ENCODE measurements at regions not wholly inside any gene's neighbourhood (a gene's known extent, or its start where the extent isn't known, plus 50 kb on each side); places are given as distances from the start of the nearest gene placed in this dataset.

GRCh38 chr3:95711789-95712188 lies 1102.6 kb upstream of the EPHA6 start:
- Histone ChIP-seq H3K79me1 (ENCODE audit: low read depth, low read length) (no peaks in the 10 kb centered on the region), H3K4me3 (ENCODE audit: extremely low read depth in 1 of 4, insufficient read depth in 2 of 4, low read depth in 3 of 4, low read length in 4 of 4) (no peak overlapping the region), H3K4me1 (replicated peaks in 1 of 4; ENCODE audit: control insufficient read depth in 3 of 4, insufficient read depth in 4 of 4, low read length in 3 of 4) (peaks cover 0 to 6% (median 0%) of the 10 kb centered on the region in 4 experiments; a peak in 2 of 7 replicates), H3K27ac (ENCODE audit: low read depth, low read length) (no peak overlapping the region), H3K27me3 (replicated peaks in 1 of 4; ENCODE audit: control insufficient read depth in 3 of 4, extremely low read depth in 1 of 4, insufficient read depth in 3 of 4, low read length in 3 of 4) (no peaks in the 10 kb centered on the region), H4K8ac (ENCODE audit: extremely low read depth, insufficient read depth, low read length) (no peak overlapping the region), H4K5ac (ENCODE audit: insufficient read length, low read depth, low read length) (no peak overlapping the region), H3K23me2 (ENCODE audit: low read depth, low read length) (peaks cover 1% of the 10 kb centered on the region; the same call in 1 of the 2 replicates), H2BK15ac (ENCODE audit: low read length) (no peak overlapping the region), H3K4me2 (ENCODE audit: insufficient read depth in 1 of 2, low read depth in 2 of 2, low read length in 2 of 2) (no peak overlapping the region), H3K56ac (replicated peaks; ENCODE audit: insufficient read length, low read depth, low read length) (no peak overlapping the region), H3K14ac (ENCODE audit: insufficient read length) (no peak overlapping the region), H2BK120ac (replicated peaks; ENCODE audit: low read depth, low read length) (no peak overlapping the region), H3K36me3 (ENCODE audit: control insufficient read depth in 2 of 4, insufficient read depth in 4 of 4, low read length in 3 of 4) (no peaks in the 10 kb centered on the region), H2AK5ac (ENCODE audit: low read depth, low read length) (no peak overlapping the region), H3K4ac (replicated peaks; ENCODE audit: insufficient read length, low read depth, low read length) (no peak overlapping the region), H2BK12ac (ENCODE audit: low read depth, low read length) (no peak overlapping the region), H3K23ac (ENCODE audit: insufficient read length) (no peak overlapping the region), H3K79me2 (ENCODE audit: control insufficient read depth in 1 of 2, insufficient read depth in 2 of 2, low read length in 2 of 2) (no peaks in the 10 kb centered on the region), H3K18ac (ENCODE audit: extremely low read depth, low read length) (no peak overlapping the region), H3K9me3 (ENCODE audit: insufficient read depth in 2 of 2, low read depth in 1 of 2, low read length in 1 of 2) (no peaks in the 10 kb centered on the region), H3K9ac (replicated peaks in 1 of 4; ENCODE audit: extremely low read depth in 1 of 4, low read depth in 3 of 4, low read length in 3 of 4) (no peak overlapping the region), H4K20me1 (replicated peaks in 1 of 2; ENCODE audit: control insufficient read depth in 1 of 2, insufficient read depth in 2 of 2, low read length in 2 of 2) (no peaks in the 10 kb centered on the region), H4K91ac (replicated peaks; ENCODE audit: insufficient read length, low read length) (no peak overlapping the region), H2BK5ac (ENCODE audit: low read depth, low read length) (no peak overlapping the region), H2AFZ (ENCODE audit: low read length) (no peak overlapping the region), H2BK20ac (ENCODE audit: low read length) (no peak overlapping the region)
- ChIA-PET CTCF (ENCODE audit: partially characterized antibody) (no interaction called here), POLR2A (ENCODE audit: partially characterized antibody) (no interaction called here)
- DNase-seq (ENCODE audit: low read depth in 1 of 2, low spot score in 2 of 2) (no peak), FAIRE-seq (no peak)
- WGBS, 2 experiments (ENCODE audit: extremely low coverage in 1 of 2, insufficient coverage in 1 of 2, insufficient read length in 1 of 2, insufficient replicate concordance in 2 of 2, low coverage in 1 of 2, low lambda C conversion rate in 2 of 2, missing lambda C conversion rate in 1 of 2), result 93% methylated on average over 2 of the region's 2 CpGs; no CpG with 5 or more reads in 1 of the 2 experiments
- TF ChIP-seq NANOG (IDR thresholded peaks at IDR 0.05; ENCODE audit: insufficient read depth, low read depth, low read length, poor library complexity, severe bottlenecking) (no peak), BCL11A (IDR thresholded peaks at IDR 0.05; ENCODE audit: low read depth in 2 of 2, low read length in 2 of 2) (no peak), MAFK (IDR thresholded peaks at IDR 0.05; ENCODE audit: low read depth, low read length) (no peak), SIX5 (IDR thresholded peaks at IDR 0.05; ENCODE audit: low read depth, low read length) (no peak), FOSL1 (IDR thresholded peaks at IDR 0.05; ENCODE audit: insufficient read depth, low read depth, low read length) (no peak), HDAC2 (IDR thresholded peaks at IDR 0.05; ENCODE audit: borderline replicate concordance in 1 of 2, low read depth in 2 of 2, low read length in 2 of 2) (no peak), EP300 (IDR thresholded peaks at IDR 0.05; ENCODE audit: borderline replicate concordance in 1 of 2, low read depth in 2 of 2, low read length in 2 of 2) (no peak), BACH1 (IDR thresholded peaks at IDR 0.05; ENCODE audit: low read length) (no peak), CTCF (IDR thresholded peaks at IDR 0.05; ENCODE audit: control extremely low read depth in 1 of 3, insufficient read depth in 1 of 3, low read depth in 1 of 3, low read length in 3 of 3) (no peak), TAF7 (optimal IDR thresholded peaks at IDR 0.05; ENCODE audit: borderline replicate concordance, low read depth, low read length) (no peak)

Data from H1 (cell line).